Epidermal melanocyte (primary cell): ENCODE measurements at regions not wholly inside any gene's neighbourhood (a gene's known extent, or its start where the extent isn't known, plus 50 kb on each side); places are given as distances from the start of the nearest gene placed in this dataset.
"Not testable (repeated sequence)": the region's sequence is repeated elsewhere in the genome, so short reads cannot be mapped to it uniquely, and the experiment has no call there.

Experiments used
- DNase-seq: peaks from one replicate; pipeline ENCODE4 v3.0.0; 2011; ENCODE audit warnings: low spot score; ENCODE audit not compliant: insufficient read length

- no peak for DNase-seq
Observed at GRCh38 chr10:53102424-53102823, 329.8 kb upstream of the MBL2 start.

DNA sequence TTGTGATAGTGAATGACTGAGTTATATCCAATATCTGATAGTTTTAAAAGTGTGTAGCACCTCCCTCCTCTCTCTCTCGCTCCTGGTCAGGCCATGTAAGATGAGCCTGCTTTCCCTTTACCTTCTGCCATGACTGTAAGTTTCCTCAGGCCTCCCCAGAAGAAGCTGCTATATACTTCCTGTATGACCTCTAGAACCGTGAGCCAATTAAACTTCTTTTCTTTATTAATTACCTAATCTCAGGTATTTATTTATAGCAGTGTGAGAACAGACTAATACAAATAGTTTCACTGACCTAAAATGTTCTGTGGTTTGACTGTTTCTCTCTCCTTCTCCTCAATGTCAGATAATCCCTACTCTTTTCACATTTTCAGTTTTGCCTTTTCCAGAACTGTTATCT is 321.3 kb upstream of the MBL2 start:
- no peak for DNase-seq

DNA sequence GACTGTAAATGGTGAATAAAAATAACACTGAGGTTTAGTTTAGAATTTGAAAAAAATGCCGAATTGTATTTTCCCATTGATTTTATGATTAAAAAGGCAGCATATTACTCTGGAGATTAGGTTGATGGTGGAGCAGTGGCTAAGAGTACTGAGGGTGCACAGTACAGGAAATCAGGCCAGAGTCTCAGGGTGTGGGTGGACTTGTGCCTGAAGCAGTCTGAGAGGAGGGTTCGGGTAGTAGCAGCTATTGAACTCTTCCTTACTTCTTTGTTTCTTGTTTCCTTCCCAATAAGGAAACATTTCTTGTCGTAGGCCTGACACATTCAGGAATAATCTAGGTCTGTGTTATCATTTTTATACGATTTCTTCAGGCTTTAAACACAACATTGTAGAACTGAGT is 319.0 kb upstream of the MBL2 start:
- DNase-seq: no peak

- no peak for DNase-seq
Observed at GRCh38 chr10:53088961-53089360, 316.4 kb upstream of the MBL2 start.

GRCh38 chr10:53079283-53079682 is 306.7 kb upstream of the MBL2 start:
- no peak for DNase-seq

GRCh38 chr10:53076948-53077347 is 304.4 kb upstream of the MBL2 start:
- no peak for DNase-seq

- no peak for DNase-seq
Observed at GRCh38 chr10:53075469-53075868, 302.9 kb upstream of the MBL2 start.

GRCh38 chr10:53072144-53072543 is 299.6 kb upstream of the MBL2 start:
- no peak for DNase-seq

DNA sequence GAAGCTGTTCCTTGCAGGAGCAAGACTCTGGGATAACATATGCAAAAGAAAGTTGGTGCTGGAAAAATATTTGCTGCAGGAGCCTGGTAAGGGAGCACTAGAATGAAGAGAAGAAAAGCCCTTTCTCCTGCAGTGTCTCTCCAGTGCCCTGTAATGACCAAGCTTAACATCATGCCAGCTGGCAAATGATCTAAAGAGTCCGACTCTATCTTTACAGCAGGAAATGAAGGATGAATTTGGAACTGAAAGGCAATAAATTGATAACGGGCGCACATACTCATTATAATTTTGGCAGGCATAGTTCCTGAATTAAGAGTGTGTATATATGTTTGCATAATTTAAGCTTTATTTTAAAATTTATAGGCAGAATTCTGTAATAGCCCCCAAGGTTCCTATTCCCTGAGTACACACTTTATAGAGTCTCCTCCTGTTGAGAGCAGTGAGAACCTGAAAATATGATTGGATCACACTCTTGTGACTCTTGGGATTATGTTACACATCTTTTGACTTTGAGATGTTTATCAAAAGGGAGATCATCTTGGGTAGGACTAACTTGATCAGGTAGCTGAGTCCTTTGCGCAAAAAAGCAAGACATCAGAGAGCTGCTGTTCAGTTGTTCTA is 299.0 kb upstream of the MBL2 start:
- no peak for DNase-seq

- no peak for DNase-seq
Observed at GRCh38 chr10:53069013-53069412, 296.4 kb upstream of the MBL2 start.

DNA sequence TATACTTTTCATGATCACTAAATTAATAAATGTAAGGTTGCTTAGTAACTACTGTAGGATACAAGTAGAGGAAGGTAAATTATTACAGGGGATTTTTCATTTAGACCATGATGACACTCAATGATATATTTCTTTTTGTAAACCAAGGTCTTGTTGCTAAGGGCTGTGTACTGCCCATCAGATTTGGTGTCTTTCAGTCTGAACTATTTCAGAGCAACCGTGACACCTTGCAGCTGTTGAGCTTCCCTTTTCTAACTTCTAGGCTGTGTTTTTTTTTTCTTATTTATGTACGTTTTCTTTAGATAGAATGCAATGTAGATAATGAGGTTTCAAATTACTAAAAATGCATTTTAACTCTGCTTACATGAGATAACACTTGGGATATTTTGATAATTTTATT is 292.0 kb upstream of the MBL2 start:
- DNase-seq: no peak

GRCh38 chr10:53063805-53064204 is 291.2 kb upstream of the MBL2 start:
- no peak for DNase-seq

DNA sequence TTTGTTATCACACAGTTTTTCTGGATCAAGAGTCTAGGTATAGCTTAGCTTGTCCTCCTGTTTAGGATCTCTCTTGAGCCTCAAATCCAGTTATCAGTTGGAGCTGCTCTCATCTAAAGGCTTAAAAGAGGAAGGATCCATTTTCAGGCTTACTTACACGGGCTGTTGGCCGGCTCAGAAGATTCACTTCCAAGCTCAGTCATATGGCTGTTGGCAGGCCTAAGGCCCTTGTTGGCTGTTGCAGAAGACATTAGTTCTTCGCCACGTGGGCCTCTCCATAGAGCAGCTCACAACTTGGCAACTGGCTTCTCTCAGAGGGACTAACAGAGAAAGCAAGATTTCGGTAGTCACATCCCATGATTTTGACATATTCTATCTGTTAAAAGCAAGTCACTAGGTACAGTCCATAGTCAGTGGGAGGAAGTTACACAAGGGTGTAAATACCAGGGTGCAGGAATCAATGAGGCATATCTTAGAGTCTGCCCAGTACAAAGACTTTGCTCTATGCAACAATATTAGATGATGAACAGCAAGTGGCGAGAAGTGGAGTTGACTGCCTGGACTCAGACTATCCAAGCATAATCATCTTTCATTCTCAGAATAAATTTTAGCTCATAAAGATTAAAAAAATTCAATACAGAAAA is 280.1 kb upstream of the MBL2 start:
- no peak for DNase-seq

DNA sequence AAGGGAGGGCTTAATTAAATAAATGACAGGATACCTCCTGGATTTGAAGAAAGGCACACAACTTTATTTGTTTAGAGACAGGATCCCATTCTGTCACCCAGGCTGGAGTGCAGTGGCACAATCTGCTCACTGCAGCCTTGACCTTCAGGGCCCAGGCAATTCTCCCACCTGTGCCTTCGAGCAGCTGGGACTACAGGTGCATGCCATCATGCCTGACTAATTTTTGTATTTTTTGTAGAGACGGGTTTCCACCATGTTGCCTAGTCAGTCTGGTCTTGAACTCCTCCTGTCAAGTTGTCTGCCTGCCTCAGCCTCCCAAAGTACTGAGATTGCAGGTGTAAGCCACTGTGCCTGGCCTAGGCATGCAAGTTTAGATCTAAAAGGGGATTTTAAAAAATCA is 272.7 kb upstream of the MBL2 start:
- no peak for DNase-seq

DNA sequence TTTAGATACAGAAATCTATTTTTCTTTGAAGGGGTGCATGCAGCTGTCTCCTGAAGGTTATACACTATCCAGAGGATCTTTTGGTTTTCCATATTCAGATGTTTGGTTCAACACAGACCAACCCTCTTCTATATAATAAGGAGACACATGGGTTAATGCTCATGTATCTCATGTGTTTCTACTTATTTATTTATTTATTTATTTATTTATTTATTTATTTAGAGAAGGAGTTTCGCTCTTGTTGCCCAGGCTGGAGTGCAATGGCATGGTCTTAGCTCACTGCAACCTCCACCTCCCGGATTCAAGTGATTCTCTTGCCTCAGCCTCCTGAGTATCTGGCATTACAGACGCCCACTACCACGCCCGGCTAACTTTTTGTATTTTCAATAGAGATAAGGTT is 263.2 kb upstream of the MBL2 start:
- not testable (repeated sequence) for DNase-seq

DNA sequence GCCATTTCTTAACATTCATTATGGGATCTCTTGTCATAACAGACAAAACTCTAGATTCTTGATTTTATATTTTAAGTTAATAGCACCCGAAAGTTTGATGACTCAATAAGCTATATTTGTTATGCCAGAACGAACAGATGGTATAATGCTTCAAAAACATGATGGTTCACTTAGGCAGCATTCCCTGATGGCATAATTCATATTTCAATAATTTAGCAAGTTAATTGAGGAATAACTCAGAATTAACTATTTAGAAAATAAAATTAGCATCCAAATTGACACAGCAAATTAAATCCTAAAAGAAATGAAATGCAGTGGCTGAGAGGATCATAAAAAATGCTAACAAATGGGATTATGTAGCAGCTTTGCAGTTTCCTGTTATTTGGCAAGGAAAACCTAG is 260.8 kb upstream of the MBL2 start:
- no peak for DNase-seq

DNA sequence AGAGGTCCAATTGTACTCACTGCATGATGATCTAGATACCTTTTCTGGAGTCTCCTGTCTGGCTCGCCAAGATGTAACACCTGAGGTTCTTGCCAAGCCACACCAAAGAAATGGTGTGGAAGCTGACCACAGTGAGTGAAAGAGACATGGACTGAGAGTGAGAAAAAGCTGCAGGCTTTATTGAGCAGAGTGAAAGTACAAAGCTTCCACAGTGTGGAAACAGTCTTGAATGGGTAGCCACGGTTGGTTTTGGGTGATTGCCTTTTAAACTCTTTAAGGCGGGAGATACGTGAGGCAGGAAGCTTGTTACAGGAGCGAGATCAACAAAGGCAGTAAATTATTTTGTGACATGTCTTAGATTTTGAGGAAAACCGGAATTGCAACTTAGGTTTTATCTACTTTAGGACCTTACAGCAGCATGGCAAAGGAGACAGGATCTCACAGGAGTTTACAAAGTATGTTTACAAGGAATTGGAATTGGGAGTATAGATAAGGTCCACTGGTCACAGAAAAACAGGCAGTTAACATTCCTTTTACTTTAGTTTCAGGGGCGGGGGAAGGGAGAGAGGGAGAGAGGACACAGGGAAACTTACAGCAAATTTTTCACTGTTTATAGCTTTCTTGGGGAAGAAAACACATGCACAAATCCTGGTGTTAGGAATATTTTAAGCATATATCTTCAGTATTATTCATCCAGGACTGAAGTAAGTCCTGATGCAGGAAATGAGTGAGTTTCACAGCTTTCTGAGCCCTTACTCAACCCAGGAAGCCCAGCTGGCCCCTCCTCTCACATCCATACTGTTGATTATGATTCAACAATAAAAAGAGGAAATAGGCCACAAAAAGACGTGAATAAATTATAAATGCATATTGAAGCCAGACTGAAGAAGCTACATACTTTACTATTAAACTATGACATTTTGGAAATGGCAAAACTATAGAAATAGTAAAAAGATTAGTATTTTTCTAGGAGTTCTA is 257.6 kb upstream of the MBL2 start:
- not testable (repeated sequence) for DNase-seq

DNA sequence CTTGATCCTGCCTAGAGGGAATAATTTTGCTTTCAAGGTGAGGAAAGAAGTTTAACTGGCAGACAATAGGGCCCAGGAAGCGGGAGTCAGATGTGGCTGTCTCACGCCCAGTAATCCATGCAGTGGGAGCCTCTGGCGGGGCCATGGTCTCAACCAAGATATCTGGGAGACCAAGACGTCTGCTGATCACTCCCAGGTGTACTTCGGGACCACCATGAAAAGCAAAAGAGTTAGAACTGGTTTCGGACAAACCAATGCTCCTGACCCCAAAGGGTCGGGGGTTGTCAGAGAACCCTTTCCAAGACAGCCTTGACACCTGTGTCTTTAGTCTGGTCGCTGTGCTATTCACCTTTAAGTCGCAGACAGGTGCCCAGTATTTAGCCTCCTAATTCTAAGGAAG is 256.9 kb upstream of the MBL2 start:
- DNase-seq: no peak

- not testable (repeated sequence) for DNase-seq
Observed at GRCh38 chr10:53025765-53026164, 253.2 kb upstream of the MBL2 start.

DNA sequence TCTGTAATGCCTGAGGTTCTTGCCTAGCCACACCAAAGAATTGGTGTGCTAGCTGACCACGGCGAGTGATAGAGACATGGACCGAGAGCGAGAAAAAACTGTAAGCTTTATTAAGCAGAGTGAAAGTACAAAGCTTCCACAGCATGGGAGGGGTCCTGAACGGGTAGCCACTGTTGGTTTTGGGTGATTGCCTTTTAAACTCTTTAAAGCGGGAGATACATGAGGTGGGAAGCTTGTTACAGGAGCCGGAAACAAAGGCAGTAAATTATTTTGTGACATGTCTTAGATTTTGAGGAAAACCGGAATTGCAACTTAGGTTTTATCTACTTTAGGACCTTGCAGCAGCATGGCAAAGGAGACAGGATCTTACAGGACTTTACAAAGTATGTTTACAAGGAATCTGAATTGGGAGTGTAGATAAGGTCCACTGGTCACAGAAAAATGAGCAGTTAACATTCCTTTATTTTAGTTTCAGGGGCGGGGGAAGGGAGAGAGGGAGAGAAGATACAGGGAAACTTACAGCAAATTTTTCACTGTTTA is 252.7 kb upstream of the MBL2 start:
- DNase-seq: no peak

DNA sequence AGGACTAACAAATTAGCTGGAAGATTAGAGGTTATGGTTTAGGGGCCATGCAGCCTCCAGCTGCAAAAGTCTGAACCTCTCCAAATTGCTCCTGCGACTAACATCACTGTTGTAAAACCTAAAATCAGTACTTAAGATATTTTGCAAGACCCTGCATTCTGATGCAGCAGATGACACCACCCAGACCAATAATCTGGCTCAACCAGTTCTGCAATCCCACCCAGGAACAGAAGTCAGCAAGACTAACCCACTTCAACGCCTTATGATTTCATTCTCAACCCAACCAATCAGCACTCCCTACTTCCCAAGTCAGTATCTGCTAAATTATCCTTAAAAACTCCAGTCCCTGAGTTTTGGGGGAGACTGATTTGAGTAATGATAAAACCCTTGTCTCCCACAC is 250.8 kb upstream of the MBL2 start:
- DNase-seq: no peak

GRCh38 chr10:53022611-53023088 is 250.1 kb upstream of the MBL2 start:
- no peak for DNase-seq
